GM12878 (cell line): ENCODE measurements at regions not wholly inside any gene's neighbourhood (a gene's known extent, or its start where the extent isn't known, plus 50 kb on each side); places are given as distances from the start of the nearest gene placed in this dataset.

ENCODE experiments used
- ATAC-seq: fragments of 200-7000 bp; cut with Tn5 transposase; 3 replicates; pipeline ENCODE4 v1.9.1; 2020; ENCODE audit warnings: mild to moderate bottlenecking, moderate library complexity
- BruUV-seq: library from RNA; stranded (reverse); fragments of 400-500 nt; replicated peaks from 2 replicates; lab custom pipeline; 2021; lab: Mats Ljungman, UMichigan
- CTCF ChIA-PET: fragments of 300-600 bp; sonication (Branson Sonifier 250); formaldehyde crosslinking; extraction: SDS; loops from one replicate; lab custom pipeline; 2021; ENCODE audit warnings: inconsistent platforms; lab: Yijun Ruan, JAX
- POLR2A ChIA-PET: fragments of 350-600 bp; formaldehyde crosslinking; extraction: SDS; loops from one replicate; lab custom pipeline; 2021; ENCODE audit warnings: inconsistent platforms; lab: Charles Lee
- RAD21 ChIA-PET: fragments of 300-600 bp; sonication (Branson Sonifier 250); formaldehyde crosslinking; loops from one replicate; lab custom pipeline; 2023; ENCODE audit warnings: antibody characterized with exemption; ENCODE audit not compliant: unreplicated experiment; lab: Charles Lee
- SMC1A ChIA-PET: fragments of 300-600 bp; sonication (Branson Sonifier 250); formaldehyde crosslinking; loops from one replicate; lab custom pipeline; 2023; ENCODE audit not compliant: unreplicated experiment, uncharacterized antibody; lab: Charles Lee
- DNase-seq: peaks from one replicate; pipeline ENCODE4 v3.0.0-alpha.2; 2011; ENCODE audit warnings: low read depth, low spot score
- FAIRE-seq: peaks from 3 replicates; lab custom pipeline; 2011; peaks lifted over from hg19 to GRCh38; lab: Jason Lieb, UNC
- H2AFZ ChIP-seq: 2 replicates; pipeline ENCODE4 v1.6.0; 2011; ENCODE audit warnings: low read depth, low read length, control low read depth; ENCODE audit not compliant: control insufficient read depth
- H3K27ac ChIP-seq: 2 replicates; pipeline ENCODE4 v1.5.1; 2011; ENCODE audit warnings: control low read depth; ENCODE audit not compliant: control insufficient read depth, insufficient read depth
- H3K27me3 ChIP-seq, 2 experiments: replicated peaks in 1 of 2; 2 replicates each; pipeline versions ENCODE4 v1.6.0 to v1.6.1; 2011; ENCODE audit warnings: low read length in 1 of 2; ENCODE audit not compliant: control insufficient read depth in 2 of 2, insufficient read depth in 2 of 2
- H3K36me3 ChIP-seq, 2 experiments: 2 replicates each; pipeline ENCODE4 v1.5.1; 2011; ENCODE audit warnings: low read length in 1 of 2; ENCODE audit not compliant: control insufficient read depth in 2 of 2, insufficient read depth in 2 of 2
- H3K4me1 ChIP-seq: 2 replicates; pipeline ENCODE4 v1.6.1; 2011; ENCODE audit warnings: mild to moderate bottlenecking, low read length, moderate library complexity, mixed read lengths; ENCODE audit not compliant: control insufficient read depth, insufficient read depth
- H3K4me2 ChIP-seq: 2 replicates; pipeline ENCODE4 v1.6.0; 2011; ENCODE audit warnings: control low read depth; ENCODE audit not compliant: control insufficient read depth, insufficient read depth
- H3K4me3 ChIP-seq: fragments of 200-600 bp; sonication (generic); 2 replicates; pipeline ENCODE4 v1.5.1; 2016
- H3K79me2 ChIP-seq: 2 replicates; pipeline ENCODE4 v1.6.0; 2011; ENCODE audit warnings: low read length; ENCODE audit not compliant: control insufficient read depth, insufficient read depth
- H3K9ac ChIP-seq: 2 replicates; pipeline ENCODE4 v1.8.0; 2011; ENCODE audit warnings: low read length, control low read depth, mixed read lengths; ENCODE audit not compliant: control insufficient read depth, insufficient read depth
- H3K9me3 ChIP-seq: replicated peaks from 3 replicates; pipeline ENCODE4 v1.5.1; 2011; ENCODE audit warnings: mild to moderate bottlenecking, low read length; ENCODE audit not compliant: control insufficient read depth, insufficient read depth
- H4K20me1 ChIP-seq: 2 replicates; pipeline ENCODE4 v1.6.0; 2011; ENCODE audit not compliant: control insufficient read depth, insufficient read depth
- CBX3 ChIP-seq: fragments of 200-600 bp; sonication (generic); IDR thresholded peaks from 2 replicates; pipeline ENCODE4 v1.6.1; 2016; ENCODE audit warnings: low read depth, borderline replicate concordance
- EZH2 ChIP-seq: IDR thresholded peaks from 2 replicates; pipeline ENCODE4 v1.6.1; 2012; ENCODE audit warnings: low read depth, mild to moderate bottlenecking, control low read depth, inconsistent platforms, low read length, borderline replicate concordance; ENCODE audit not compliant: control insufficient read depth
- NFYA ChIP-seq: IDR thresholded peaks from 2 replicates; pipeline ENCODE4 v1.6.1; 2011; ENCODE audit warnings: low read depth, mild to moderate bottlenecking, low read length, improper control_type of control experiment, borderline replicate concordance
- NR2F1 ChIP-seq: fragments of 450-650 bp; conservative IDR thresholded peaks from 2 replicates; pipeline ENCODE4 v1.6.1; 2017; ENCODE audit warnings: mild to moderate bottlenecking
- PKNOX1 ChIP-seq: fragments of 450-650 bp; IDR thresholded peaks from 2 replicates; pipeline ENCODE4 v1.6.1; 2016; ENCODE audit warnings: mild to moderate bottlenecking
- POLR2AphosphoS5 ChIP-seq: IDR thresholded peaks from 2 replicates; pipeline ENCODE4 v1.6.1; 2011; ENCODE audit warnings: mild to moderate bottlenecking, low read length, inconsistent platforms
- USF1 ChIP-seq: IDR thresholded peaks from 2 replicates; pipeline ENCODE4 v1.6.1; 2011; ENCODE audit warnings: borderline replicate concordance, low read depth, mild to moderate bottlenecking, moderate library complexity, mixed read lengths, low read length; ENCODE audit not compliant: insufficient read depth; ENCODE audit errors: extremely low read length
- WGBS: methylation state at CpG from one replicate; pipeline ENCODE4 v1.1.6; 2016; ENCODE audit warnings: low lambda C conversion rate; ENCODE audit not compliant: insufficient replicate concordance, insufficient coverage; ENCODE audit errors: missing lambda C conversion rate; 5-methylcytosine and 5-hydroxymethylcytosine counted together
- in situ Hi-C: fragments of 300-500 bp; cut with MboI; formaldehyde crosslinking; loops from 9 replicates; pipeline ENCODE4 v1.14.3; 2018; ENCODE audit warnings: mixed read lengths
- intact Hi-C: fragments of 100-400 bp; cut with micrococcal nuclease; formaldehyde crosslinking; loops from one replicate; pipeline ENCODE4 v1.14.2; 2022; ENCODE audit not compliant: unreplicated experiment
- TF ChIP-seq, protein P1 (sequence below): fragments of 450-650 bp; IDR thresholded peaks from 2 replicates; pipeline ENCODE4 v1.6.1; 2014; ENCODE audit warnings: mild to moderate bottlenecking

GRCh38 chr16:5865236-5865635 is 767.6 kb upstream of the EEF2KMT start:
- H3K4me2 ChIP-seq: no peak overlapping the region
- H3K79me2 ChIP-seq: no peaks in the 10 kb centered on the region
- H3K36me3 ChIP-seq: no peaks in the 10 kb centered on the region
- ChIA-PET POLR2A (no interaction called here), CTCF (no interaction called here), RAD21 (no interaction called here), SMC1A (no interaction called here)
- no peaks in the 10 kb centered on the region for H4K20me1 ChIP-seq
- no peak overlapping the region for H3K9ac ChIP-seq
- no TSS peak for BruUV-seq
- no peak overlapping the region for H3K27ac ChIP-seq
- in situ Hi-C loops (no loop called here), intact Hi-C loops (no loop called here)
- no peak overlapping the region for H2AFZ ChIP-seq
- DNase-seq (no peak), ATAC-seq (no peak), FAIRE-seq (no peak)
- 27% methylated on average over 5 of the region's 6 CpGs for WGBS
- no peak for TF ChIP-seq NR2F1
- TF ChIP-seq POLR2AphosphoS5: no peak
- no peak for TF ChIP-seq PKNOX1
- no peak for TF ChIP-seq NFYA
- TF ChIP-seq EZH2: no peak
- no peaks in the 10 kb centered on the region for H3K9me3 ChIP-seq
- no peaks in the 10 kb centered on the region for H3K27me3 ChIP-seq
- H3K4me3 ChIP-seq: no peak overlapping the region
- H3K4me1 ChIP-seq: no peaks in the 10 kb centered on the region

DNA sequence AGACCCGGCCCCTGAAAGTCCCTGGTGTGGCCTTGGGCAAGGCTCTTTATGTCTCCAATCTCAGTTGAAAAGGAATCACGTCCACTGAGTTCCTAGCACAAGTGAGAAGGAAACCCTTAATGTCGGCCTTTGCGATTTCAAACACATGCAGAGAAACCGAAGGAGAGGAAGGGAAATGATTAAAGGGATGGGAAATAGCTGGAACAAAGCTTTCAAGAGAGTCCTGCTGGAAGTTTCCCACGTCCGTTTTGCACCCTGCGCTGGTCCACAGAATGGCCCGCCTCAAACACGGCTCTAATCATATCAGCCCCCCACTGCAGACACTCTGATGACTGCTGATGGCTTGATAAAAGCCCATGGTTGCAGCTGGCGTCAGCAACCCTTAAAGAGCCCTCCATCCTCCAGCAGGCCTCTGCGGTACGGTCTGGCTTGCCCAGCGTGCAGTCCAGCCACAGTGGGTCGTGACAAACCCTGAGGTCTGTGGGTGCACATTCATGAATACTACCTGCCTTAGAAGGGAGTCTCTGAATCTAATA is 765.5 kb upstream of the EEF2KMT start:
- ATAC-seq (no peak), FAIRE-seq (no peak), DNase-seq (no peak)
- ChIA-PET RAD21 (no interaction called here), CTCF (no interaction called here), SMC1A (no interaction called here), POLR2A (no interaction called here)
- TF ChIP-seq, protein P1, sequence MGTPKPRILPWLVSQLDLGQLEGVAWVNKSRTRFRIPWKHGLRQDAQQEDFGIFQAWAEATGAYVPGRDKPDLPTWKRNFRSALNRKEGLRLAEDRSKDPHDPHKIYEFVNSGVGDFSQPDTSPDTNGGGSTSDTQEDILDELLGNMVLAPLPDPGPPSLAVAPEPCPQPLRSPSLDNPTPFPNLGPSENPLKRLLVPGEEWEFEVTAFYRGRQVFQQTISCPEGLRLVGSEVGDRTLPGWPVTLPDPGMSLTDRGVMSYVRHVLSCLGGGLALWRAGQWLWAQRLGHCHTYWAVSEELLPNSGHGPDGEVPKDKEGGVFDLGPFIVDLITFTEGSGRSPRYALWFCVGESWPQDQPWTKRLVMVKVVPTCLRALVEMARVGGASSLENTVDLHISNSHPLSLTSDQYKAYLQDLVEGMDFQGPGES: no peak
- TF ChIP-seq CBX3 (no peak), EZH2 (no peak), USF1 (no peak)
- Histone ChIP-seq H4K20me1 (no peaks in the 10 kb centered on the region), H3K9ac (no peak overlapping the region), H3K4me1 (no peaks in the 10 kb centered on the region), H3K4me3 (no peak overlapping the region), H2AFZ (no peak overlapping the region), H3K4me2 (no peak overlapping the region), H3K9me3 (no peaks in the 10 kb centered on the region), H3K36me3 (no peaks in the 10 kb centered on the region), H3K79me2 (no peaks in the 10 kb centered on the region), H3K27me3 (no peaks in the 10 kb centered on the region), H3K27ac (no peak overlapping the region)
- intact Hi-C loops: no loop called here
- WGBS: 35% methylated on average over 15 of the region's 15 CpGs
- BruUV-seq: no TSS peak
- in situ Hi-C loops: no loop called here
